CD4-positive, alpha-beta T cell (primary cell): ENCODE measurements at regions not wholly inside any gene's neighbourhood (a gene's known extent, or its start where the extent isn't known, plus 50 kb on each side); places are given as distances from the start of the nearest gene placed in this dataset.

ENCODE experiments used
- ATAC-seq: fragments of 200-7000 bp; cut with Tn5 transposase; one replicate; pipeline ENCODE4 v1.10.0; 2022; ENCODE audit warnings: mild to moderate bottlenecking; ENCODE audit not compliant: poor library complexity
- CTCF ChIA-PET: fragments of 350-600 bp; sonication (Branson Sonifier 250); formaldehyde crosslinking; loops from one replicate; lab custom pipeline; 2021; ENCODE audit warnings: antibody characterized with exemption, inconsistent platforms; lab: Charles Lee
- POLR2A ChIA-PET: fragments of 350-600 bp; sonication (Branson Sonifier 250); formaldehyde crosslinking; loops from one replicate; lab custom pipeline; 2021; ENCODE audit warnings: antibody characterized with exemption, inconsistent platforms; lab: Charles Lee
- DNase-seq, 14 experiments: peaks; one replicate each; pipeline ENCODE4 v3.0.0-alpha.2; 2013 to 2020; ENCODE audit warnings: mixed read lengths in 2 of 14
- H3K27ac ChIP-seq, 2 donors: one replicate each; pipeline versions ENCODE4 v1.5.1 to v1.7.0; 2013; ENCODE audit warnings: low read length in 2 of 2, low read depth in 1 of 2, mild to moderate bottlenecking in 1 of 2
- H3K27me3 ChIP-seq, 2 experiments: 1 replicate in 1 of 2; 2 replicates in 1 of 2; pipeline versions ENCODE4 v1.6.1 to v1.7.0; 2013; ENCODE audit warnings: low read length in 2 of 2, control low read depth in 1 of 2, mild to moderate bottlenecking in 1 of 2, moderate library complexity in 1 of 2; ENCODE audit not compliant: insufficient read depth in 2 of 2, control insufficient read depth in 1 of 2
- H3K36me3 ChIP-seq: one replicate; pipeline ENCODE4 v1.6.1; 2013; ENCODE audit warnings: low read length, control low read depth; ENCODE audit not compliant: insufficient read depth
- H3K4me1 ChIP-seq: one replicate; pipeline ENCODE4 v1.6.1; 2013; ENCODE audit warnings: low read length, control low read depth; ENCODE audit not compliant: insufficient read depth
- H3K4me3 ChIP-seq: one replicate; pipeline ENCODE4 v1.5.1; 2013; ENCODE audit warnings: mild to moderate bottlenecking, low read length, moderate library complexity
- H3K9me3 ChIP-seq, 2 experiments: 1 replicate in 1 of 2; 2 replicates in 1 of 2; pipeline versions ENCODE4 v1.6.1 to v1.7.0; 2013; ENCODE audit warnings: low read length in 2 of 2, mild to moderate bottlenecking in 2 of 2, control low read depth in 1 of 2, moderate library complexity in 1 of 2; ENCODE audit not compliant: control insufficient read depth in 1 of 2, insufficient read depth in 1 of 2
- H3K27ac Mint-ChIP-seq: one replicate; pipeline ENCODE4 v1.8.0; 2020; ENCODE audit warnings: mixed read lengths
- H3K27me3 Mint-ChIP-seq: one replicate; pipeline ENCODE4 v1.8.0; 2021; ENCODE audit warnings: mixed read lengths
- H3K36me3 Mint-ChIP-seq: one replicate; pipeline ENCODE4 v1.8.0; 2021; ENCODE audit warnings: low read depth, mixed read lengths
- H3K4me1 Mint-ChIP-seq: one replicate; pipeline ENCODE4 v1.8.0; 2021; ENCODE audit warnings: low read depth, mixed read lengths
- H3K4me3 Mint-ChIP-seq: one replicate; pipeline ENCODE4 v1.8.0; 2020; ENCODE audit warnings: mild to moderate bottlenecking, mixed read lengths
- H3K9me3 Mint-ChIP-seq: one replicate; pipeline ENCODE4 v1.8.0; 2020; ENCODE audit warnings: mixed read lengths
- intact Hi-C, 2 experiments: fragments of 100-400 bp; cut with DNase I in 1 of 2; cut with micrococcal nuclease in 1 of 2; formaldehyde crosslinking; loops; one replicate each; pipeline versions ENCODE4 v1.15.1 to v1.9.0; 2023 to 2025; cut with DNase I, micrococcal nuclease
- TF ChIP-seq, protein P1 (sequence below): fragments of 200-600 bp; IDR thresholded peaks from one replicate; pipeline ENCODE4 v1.8.0; 2022; ENCODE audit warnings: antibody characterized with exemption, mild to moderate bottlenecking

- H3K27me3 Mint-ChIP-seq: no peaks in the 10 kb centered on the region
- CTCF ChIA-PET: no interaction called here
- no peaks in the 10 kb centered on the region for H3K4me1 Mint-ChIP-seq
- ATAC-seq (no peak), DNase-seq (no peak)
- H3K4me3 Mint-ChIP-seq: no peak overlapping the region
- Histone ChIP-seq H3K27me3 (no peaks in the 10 kb centered on the region), H3K4me3 (no peak overlapping the region), H3K36me3 (no peaks in the 10 kb centered on the region), H3K9me3 (no peaks in the 10 kb centered on the region), H3K4me1 (no peaks in the 10 kb centered on the region), H3K27ac (no peak overlapping the region)
- TF ChIP-seq, protein P1, sequence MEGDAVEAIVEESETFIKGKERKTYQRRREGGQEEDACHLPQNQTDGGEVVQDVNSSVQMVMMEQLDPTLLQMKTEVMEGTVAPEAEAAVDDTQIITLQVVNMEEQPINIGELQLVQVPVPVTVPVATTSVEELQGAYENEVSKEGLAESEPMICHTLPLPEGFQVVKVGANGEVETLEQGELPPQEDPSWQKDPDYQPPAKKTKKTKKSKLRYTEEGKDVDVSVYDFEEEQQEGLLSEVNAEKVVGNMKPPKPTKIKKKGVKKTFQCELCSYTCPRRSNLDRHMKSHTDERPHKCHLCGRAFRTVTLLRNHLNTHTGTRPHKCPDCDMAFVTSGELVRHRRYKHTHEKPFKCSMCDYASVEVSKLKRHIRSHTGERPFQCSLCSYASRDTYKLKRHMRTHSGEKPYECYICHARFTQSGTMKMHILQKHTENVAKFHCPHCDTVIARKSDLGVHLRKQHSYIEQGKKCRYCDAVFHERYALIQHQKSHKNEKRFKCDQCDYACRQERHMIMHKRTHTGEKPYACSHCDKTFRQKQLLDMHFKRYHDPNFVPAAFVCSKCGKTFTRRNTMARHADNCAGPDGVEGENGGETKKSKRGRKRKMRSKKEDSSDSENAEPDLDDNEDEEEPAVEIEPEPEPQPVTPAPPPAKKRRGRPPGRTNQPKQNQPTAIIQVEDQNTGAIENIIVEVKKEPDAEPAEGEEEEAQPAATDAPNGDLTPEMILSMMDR: no peak
- POLR2A ChIA-PET: no interaction called here
- intact Hi-C loops: no loop called here
- no peaks in the 10 kb centered on the region for H3K36me3 Mint-ChIP-seq
- no peak overlapping the region for H3K27ac Mint-ChIP-seq
- H3K9me3 Mint-ChIP-seq: no peaks in the 10 kb centered on the region
Measured at GRCh38 chr3:157859541-157859940, 246.7 kb downstream of the SHOX2 start.

DNA sequence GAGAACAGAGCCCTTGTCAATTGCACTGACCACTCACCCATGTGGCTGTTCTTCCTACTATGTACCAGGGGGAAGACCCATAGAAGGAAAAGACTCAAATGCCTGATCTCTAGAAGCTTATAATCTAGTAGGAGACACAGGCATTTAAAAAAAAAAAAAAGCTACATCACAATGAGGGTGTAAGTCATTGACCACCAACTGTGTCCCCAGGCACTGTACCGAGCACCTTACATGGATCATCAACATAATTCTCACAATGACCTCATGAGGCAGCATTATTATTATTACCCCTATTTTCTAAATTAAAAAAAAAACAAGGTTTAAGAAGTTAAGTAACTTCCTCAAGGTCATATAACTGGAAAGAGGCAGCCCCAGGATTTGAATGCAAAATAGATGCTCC lies 247.4 kb downstream of the SHOX2 start:
- no peak overlapping the region for H3K4me3 Mint-ChIP-seq
- no peaks in the 10 kb centered on the region for H3K9me3 Mint-ChIP-seq
- no peaks in the 10 kb centered on the region for H3K27me3 Mint-ChIP-seq
- H3K36me3 ChIP-seq: no peaks in the 10 kb centered on the region
- no peaks in the 10 kb centered on the region for H3K9me3 ChIP-seq
- H3K27ac ChIP-seq: no peak overlapping the region
- DNase-seq (no peak), ATAC-seq (no peak)
- no peaks in the 10 kb centered on the region for H3K36me3 Mint-ChIP-seq
- intact Hi-C loops: no loop called here
- TF ChIP-seq, protein P1: no peak
- no peak overlapping the region for H3K4me3 ChIP-seq
- ChIA-PET CTCF (no interaction called here), POLR2A (no interaction called here)
- no peaks in the 10 kb centered on the region for H3K27me3 ChIP-seq
- no peaks in the 10 kb centered on the region for H3K4me1 Mint-ChIP-seq
- H3K4me1 ChIP-seq: no peaks in the 10 kb centered on the region
- H3K27ac Mint-ChIP-seq: no peak overlapping the region

GRCh38 chr3:157857440-157857839 lies 248.8 kb downstream of the SHOX2 start:
- Histone ChIP-seq H3K4me3 (no peak overlapping the region), H3K27ac (no peak overlapping the region), H3K9me3 (no peaks in the 10 kb centered on the region), H3K36me3 (no peaks in the 10 kb centered on the region), H3K27me3 (no peaks in the 10 kb centered on the region), H3K4me1 (no peaks in the 10 kb centered on the region)
- Mint-ChIP-seq H3K36me3 (no peaks in the 10 kb centered on the region), H3K27me3 (no peaks in the 10 kb centered on the region), H3K4me1 (no peaks in the 10 kb centered on the region), H3K4me3 (no peak overlapping the region), H3K9me3 (no peaks in the 10 kb centered on the region), H3K27ac (no peak overlapping the region)
- intact Hi-C loops: no loop called here
- ChIA-PET CTCF (no interaction called here), POLR2A (no interaction called here)
- no peak for ATAC-seq
- no peak for DNase-seq
- TF ChIP-seq, protein P1: no peak
